ENCODE measurements at regions not wholly inside any gene's neighbourhood (a gene's known extent, or its start where the extent isn't known, plus 50 kb on each side); places are given as distances from the start of the nearest gene placed in this dataset.

- CTCF ChIA-PET = no interaction called here
- Histone ChIP-seq H3K36me3 (ENCODE audit: low read depth) (no peaks in the 10 kb centered on the region), H3K4me3 (no peak overlapping the region), H3K9me3 (ENCODE audit: insufficient read depth, low read depth) (no peaks in the 10 kb centered on the region), H3F3A (ENCODE audit: insufficient read depth, low read depth) (no peaks in the 10 kb centered on the region), H3K27me3 (ENCODE audit: insufficient read depth, low read depth) (no peaks in the 10 kb centered on the region), H3K4me2 (no peak overlapping the region), H2AFZ (no peak overlapping the region), H3K4me1 (replicated peaks; ENCODE audit: insufficient read depth) (no peaks in the 10 kb centered on the region), H3K27ac (no peak overlapping the region), H3K79me2 (ENCODE audit: low read depth) (no peaks in the 10 kb centered on the region), H4K20me1 (ENCODE audit: insufficient read depth) (no peaks in the 10 kb centered on the region), H3K9me2 (ENCODE audit: insufficient read depth) (no peaks in the 10 kb centered on the region)
- no peak for DNase-seq
- no peak for TF ChIP-seq EZH2 (IDR thresholded peaks at IDR 0.05; ENCODE audit: low read depth)
- no peak for TF ChIP-seq CTCF (conservative IDR thresholded peaks at IDR 0.05)
- BruUV-seq (replicated peaks) = no TSS peak
- intact Hi-C loops (cut with micrococcal nuclease; ENCODE audit: unreplicated experiment) = no loop called here
- POLR2A ChIA-PET (ENCODE audit: unreplicated experiment) = no interaction called here
Observed at GRCh38 chr2:161552015-161552414, 72.2 kb upstream of the SLC4A10 start.

GRCh38 chr2:161555826-161556225, 68.4 kb upstream of the SLC4A10 start:
- Histone ChIP-seq H3K27me3 (ENCODE audit: insufficient read depth, low read depth) (no peaks in the 10 kb centered on the region), H3K4me3 (no peak overlapping the region), H3K36me3 (ENCODE audit: low read depth) (no peaks in the 10 kb centered on the region), H3K9me3 (ENCODE audit: insufficient read depth, low read depth) (no peaks in the 10 kb centered on the region), H3K4me2 (no peak overlapping the region), H3K4me1 (replicated peaks; ENCODE audit: insufficient read depth) (no peaks in the 10 kb centered on the region), H3K79me2 (ENCODE audit: low read depth) (no peaks in the 10 kb centered on the region), H4K20me1 (ENCODE audit: insufficient read depth) (no peaks in the 10 kb centered on the region), H3F3A (ENCODE audit: insufficient read depth, low read depth) (no peaks in the 10 kb centered on the region), H3K9me2 (ENCODE audit: insufficient read depth) (no peaks in the 10 kb centered on the region), H3K27ac (no peak overlapping the region), H2AFZ (no peak overlapping the region)
- TF ChIP-seq CTCF (conservative IDR thresholded peaks at IDR 0.05) = no peak
- no peak for TF ChIP-seq EZH2 (IDR thresholded peaks at IDR 0.05; ENCODE audit: low read depth)
- ChIA-PET POLR2A (ENCODE audit: unreplicated experiment) (no interaction called here), CTCF (no interaction called here)
- no TSS peak for BruUV-seq (replicated peaks)
- DNase-seq = no peak
- intact Hi-C loops (cut with micrococcal nuclease; ENCODE audit: unreplicated experiment) = no loop called here

- no peak overlapping the region for H3K4me2 ChIP-seq
- H3K9me3 ChIP-seq (ENCODE audit: insufficient read depth, low read depth) = no peaks in the 10 kb centered on the region
- H4K20me1 ChIP-seq (ENCODE audit: insufficient read depth) = no peaks in the 10 kb centered on the region
- H2AFZ ChIP-seq = no peak overlapping the region
- ChIA-PET POLR2A (ENCODE audit: unreplicated experiment) (no interaction called here), CTCF (no interaction called here)
- H3K79me2 ChIP-seq (ENCODE audit: low read depth) = no peaks in the 10 kb centered on the region
- no peak for DNase-seq
- H3K27me3 ChIP-seq (ENCODE audit: insufficient read depth, low read depth) = no peaks in the 10 kb centered on the region
- no peak for TF ChIP-seq EZH2 (IDR thresholded peaks at IDR 0.05; ENCODE audit: low read depth)
- TF ChIP-seq CTCF (conservative IDR thresholded peaks at IDR 0.05) = no peak
- H3K4me1 ChIP-seq (replicated peaks; ENCODE audit: insufficient read depth) = no peaks in the 10 kb centered on the region
- intact Hi-C loops (cut with micrococcal nuclease; ENCODE audit: unreplicated experiment) = no loop called here
- H3F3A ChIP-seq (ENCODE audit: insufficient read depth, low read depth) = no peaks in the 10 kb centered on the region
- no peaks in the 10 kb centered on the region for H3K9me2 ChIP-seq (ENCODE audit: insufficient read depth)
- no peak overlapping the region for H3K27ac ChIP-seq
- H3K4me3 ChIP-seq = no peak overlapping the region
- H3K36me3 ChIP-seq (ENCODE audit: low read depth) = no peaks in the 10 kb centered on the region
- no TSS peak for BruUV-seq (replicated peaks)
Observed at GRCh38 chr2:161556440-161556839, 67.8 kb upstream of the SLC4A10 start.

All from PC-9 (cell line).